ENCODE measurements at regions not wholly inside any gene's neighbourhood (a gene's known extent, or its start where the extent isn't known, plus 50 kb on each side); places are given as distances from the start of the nearest gene placed in this dataset.
A peak's percentile ranks its signal among the peaks of the same experiment; 100 is the strongest.

GRCh38 chr10:36141856-36142560, 499.9 kb upstream of the FZD8 start:
- H3K4me2 ChIP-seq (ENCODE audit: insufficient read depth, low read length, poor library complexity, severe bottlenecking) = no peak overlapping the region
- H3K4ac ChIP-seq (ENCODE audit: low read length) = no peak overlapping the region
- H2BK12ac ChIP-seq (ENCODE audit: low read length) = no peak overlapping the region
- H2BK120ac ChIP-seq (ENCODE audit: low read depth, low read length) = no peak overlapping the region
- H4K8ac ChIP-seq (ENCODE audit: low read depth, low read length) = no peak overlapping the region
- H2AFZ ChIP-seq (ENCODE audit: low read length) = no peak overlapping the region
- no peaks in the 10 kb centered on the region for H3K27me3 ChIP-seq (ENCODE audit: control insufficient read depth in 3 of 3, insufficient read depth in 3 of 3, low read depth in 1 of 3, low read length in 3 of 3)
- no CpG with 5 or more reads among the region's 7 CpGs for WGBS, 2 donors (ENCODE audit: extremely low coverage in 2 of 2, insufficient read length in 2 of 2, insufficient replicate concordance in 1 of 2)
- DNase-seq (ENCODE audit: low spot score) = no peak
- H3K36me3 ChIP-seq (replicated peaks in 1 of 2; ENCODE audit: control insufficient read depth in 2 of 2, insufficient read depth in 2 of 2, low read length in 2 of 2) = no peaks in the 10 kb centered on the region
- H3K4me3 ChIP-seq (ENCODE audit: low read length in 2 of 2) = no peak overlapping the region
- H3K23ac ChIP-seq (ENCODE audit: low read depth, low read length, poor library complexity) = no peak overlapping the region
- H3K14ac ChIP-seq (ENCODE audit: low read length) = no peak overlapping the region
- no peak overlapping the region for H2AK5ac ChIP-seq (ENCODE audit: low read depth, low read length)
- H3K9me3 ChIP-seq (replicated peaks in 1 of 2; ENCODE audit: control insufficient read depth in 2 of 2, insufficient read depth in 1 of 2, low read depth in 1 of 2, low read length in 2 of 2) = no peaks in the 10 kb centered on the region
- no peak overlapping the region for H4K91ac ChIP-seq (ENCODE audit: low read depth, low read length, poor library complexity)
- H2BK15ac ChIP-seq (ENCODE audit: low read length) = no peak overlapping the region
- H3K27ac ChIP-seq (replicated peaks; ENCODE audit: low read length) = peak overlapping the region; percentile 17
- H3K79me1 ChIP-seq (ENCODE audit: low read depth, low read length) = no peaks in the 10 kb centered on the region
- H3K4me1 ChIP-seq (ENCODE audit: control insufficient read depth in 2 of 2, insufficient read depth in 1 of 2, low read depth in 1 of 2, low read length in 2 of 2) = peaks cover 0 to 7% of the 10 kb centered on the region in 2 donors
- no peak overlapping the region for H2BK5ac ChIP-seq (ENCODE audit: low read length)
- no peak overlapping the region for H3K18ac ChIP-seq (ENCODE audit: low read length)
- no peak overlapping the region for H3K9ac ChIP-seq (ENCODE audit: low read depth, low read length, poor library complexity)

GRCh38 chr10:36129051-36129450, 487.0 kb upstream of the FZD8 start:
- no peak overlapping the region for H2BK120ac ChIP-seq (ENCODE audit: low read depth, low read length)
- H2AK5ac ChIP-seq (ENCODE audit: low read depth, low read length) = no peak overlapping the region
- no peak overlapping the region for H2BK15ac ChIP-seq (ENCODE audit: low read length)
- no peaks in the 10 kb centered on the region for H3K9me3 ChIP-seq (replicated peaks in 1 of 2; ENCODE audit: control insufficient read depth in 2 of 2, insufficient read depth in 1 of 2, low read depth in 1 of 2, low read length in 2 of 2)
- H3K14ac ChIP-seq (ENCODE audit: low read length) = no peak overlapping the region
- H4K8ac ChIP-seq (ENCODE audit: low read depth, low read length) = no peak overlapping the region
- H3K9ac ChIP-seq (ENCODE audit: low read depth, low read length, poor library complexity) = no peak overlapping the region
- H3K36me3 ChIP-seq (replicated peaks in 1 of 2; ENCODE audit: control insufficient read depth in 2 of 2, insufficient read depth in 2 of 2, low read length in 2 of 2) = no peaks in the 10 kb centered on the region
- no peak overlapping the region for H3K4me3 ChIP-seq (ENCODE audit: low read length in 2 of 2)
- H3K27me3 ChIP-seq (ENCODE audit: control insufficient read depth in 3 of 3, insufficient read depth in 3 of 3, low read depth in 1 of 3, low read length in 3 of 3) = no peaks in the 10 kb centered on the region
- no peak overlapping the region for H4K91ac ChIP-seq (ENCODE audit: low read depth, low read length, poor library complexity)
- H2BK12ac ChIP-seq (ENCODE audit: low read length) = no peak overlapping the region
- no peak overlapping the region for H3K27ac ChIP-seq (replicated peaks; ENCODE audit: low read length)
- H3K79me1 ChIP-seq (ENCODE audit: low read depth, low read length) = no peaks in the 10 kb centered on the region
- no peak overlapping the region for H2AFZ ChIP-seq (ENCODE audit: low read length)
- H3K4me1 ChIP-seq (ENCODE audit: control insufficient read depth in 2 of 2, insufficient read depth in 1 of 2, low read depth in 1 of 2, low read length in 2 of 2) = no peaks in the 10 kb centered on the region
- H3K4ac ChIP-seq (ENCODE audit: low read length) = no peak overlapping the region
- no CpG with 5 or more reads among the region's 4 CpGs for WGBS, 2 donors (ENCODE audit: extremely low coverage in 2 of 2, insufficient read length in 2 of 2, insufficient replicate concordance in 1 of 2)
- DNase-seq (ENCODE audit: low spot score) = no peak
- H3K18ac ChIP-seq (ENCODE audit: low read length) = no peak overlapping the region
- no peak overlapping the region for H3K23ac ChIP-seq (ENCODE audit: low read depth, low read length, poor library complexity)
- no peak overlapping the region for H2BK5ac ChIP-seq (ENCODE audit: low read length)
- no peak overlapping the region for H3K4me2 ChIP-seq (ENCODE audit: insufficient read depth, low read length, poor library complexity, severe bottlenecking)

GRCh38 chr10:36126076-36126475, 484.0 kb upstream of the FZD8 start:
- Histone ChIP-seq H2BK12ac (ENCODE audit: low read length) (no peak overlapping the region), H4K91ac (ENCODE audit: low read depth, low read length, poor library complexity) (no peak overlapping the region), H2BK15ac (ENCODE audit: low read length) (no peak overlapping the region), H3K9ac (ENCODE audit: low read depth, low read length, poor library complexity) (no peak overlapping the region), H3K36me3 (replicated peaks in 1 of 2; ENCODE audit: control insufficient read depth in 2 of 2, insufficient read depth in 2 of 2, low read length in 2 of 2) (no peaks in the 10 kb centered on the region), H3K9me3 (replicated peaks in 1 of 2; ENCODE audit: control insufficient read depth in 2 of 2, insufficient read depth in 1 of 2, low read depth in 1 of 2, low read length in 2 of 2) (no peaks in the 10 kb centered on the region), H3K27me3 (ENCODE audit: control insufficient read depth in 3 of 3, insufficient read depth in 3 of 3, low read depth in 1 of 3, low read length in 3 of 3) (no peaks in the 10 kb centered on the region), H3K23ac (ENCODE audit: low read depth, low read length, poor library complexity) (no peak overlapping the region), H3K79me1 (ENCODE audit: low read depth, low read length) (no peaks in the 10 kb centered on the region), H4K8ac (ENCODE audit: low read depth, low read length) (no peak overlapping the region), H3K4me3 (ENCODE audit: low read length in 2 of 2) (no peak overlapping the region), H3K4me2 (ENCODE audit: insufficient read depth, low read length, poor library complexity, severe bottlenecking) (no peak overlapping the region), H2AFZ (ENCODE audit: low read length) (no peak overlapping the region), H3K18ac (ENCODE audit: low read length) (no peak overlapping the region), H2AK5ac (ENCODE audit: low read depth, low read length) (no peak overlapping the region), H2BK120ac (ENCODE audit: low read depth, low read length) (no peak overlapping the region), H2BK5ac (ENCODE audit: low read length) (no peak overlapping the region), H3K27ac (replicated peaks; ENCODE audit: low read length) (no peak overlapping the region), H3K4ac (ENCODE audit: low read length) (no peak overlapping the region), H3K14ac (ENCODE audit: low read length) (no peak overlapping the region), H3K4me1 (ENCODE audit: control insufficient read depth in 2 of 2, insufficient read depth in 1 of 2, low read depth in 1 of 2, low read length in 2 of 2) (no peaks in the 10 kb centered on the region)
- DNase-seq (ENCODE audit: low spot score) = no peak

- no peak overlapping the region for H4K8ac ChIP-seq (ENCODE audit: low read depth, low read length)
- no peak overlapping the region for H2BK120ac ChIP-seq (ENCODE audit: low read depth, low read length)
- H3K27ac ChIP-seq (replicated peaks; ENCODE audit: low read length) = no peak overlapping the region
- no CpG with 5 or more reads among the region's 5 CpGs for WGBS, 2 donors (ENCODE audit: extremely low coverage in 2 of 2, insufficient read length in 2 of 2, insufficient replicate concordance in 1 of 2)
- no peak overlapping the region for H2BK12ac ChIP-seq (ENCODE audit: low read length)
- H3K23ac ChIP-seq (ENCODE audit: low read depth, low read length, poor library complexity) = no peak overlapping the region
- H3K4me1 ChIP-seq (ENCODE audit: control insufficient read depth in 2 of 2, insufficient read depth in 1 of 2, low read depth in 1 of 2, low read length in 2 of 2) = peaks cover 0 to 2% of the 10 kb centered on the region in 2 donors
- no peak overlapping the region for H3K4ac ChIP-seq (ENCODE audit: low read length)
- H2BK15ac ChIP-seq (ENCODE audit: low read length) = no peak overlapping the region
- H2AK5ac ChIP-seq (ENCODE audit: low read depth, low read length) = no peak overlapping the region
- H3K4me3 ChIP-seq (ENCODE audit: low read length in 2 of 2) = no peak overlapping the region
- H3K36me3 ChIP-seq (replicated peaks in 1 of 2; ENCODE audit: control insufficient read depth in 2 of 2, insufficient read depth in 2 of 2, low read length in 2 of 2) = no peaks in the 10 kb centered on the region
- H2BK5ac ChIP-seq (ENCODE audit: low read length) = no peak overlapping the region
- H3K27me3 ChIP-seq (ENCODE audit: control insufficient read depth in 3 of 3, insufficient read depth in 3 of 3, low read depth in 1 of 3, low read length in 3 of 3) = no peaks in the 10 kb centered on the region
- no peak for DNase-seq (ENCODE audit: low spot score)
- H4K91ac ChIP-seq (ENCODE audit: low read depth, low read length, poor library complexity) = no peak overlapping the region
- no peak overlapping the region for H3K18ac ChIP-seq (ENCODE audit: low read length)
- H3K79me1 ChIP-seq (ENCODE audit: low read depth, low read length) = no peaks in the 10 kb centered on the region
- no peak overlapping the region for H3K9ac ChIP-seq (ENCODE audit: low read depth, low read length, poor library complexity)
- H2AFZ ChIP-seq (ENCODE audit: low read length) = no peak overlapping the region
- H3K9me3 ChIP-seq (replicated peaks in 1 of 2; ENCODE audit: control insufficient read depth in 2 of 2, insufficient read depth in 1 of 2, low read depth in 1 of 2, low read length in 2 of 2) = no peaks in the 10 kb centered on the region
- no peak overlapping the region for H3K4me2 ChIP-seq (ENCODE audit: insufficient read depth, low read length, poor library complexity, severe bottlenecking)
- H3K14ac ChIP-seq (ENCODE audit: low read length) = no peak overlapping the region
These were observed 477.4 kb upstream of the FZD8 start for GRCh38 chr10:36119455-36119854.

All from neuronal stem cell (in vitro differentiated cells).